Fibroblast of peridontal ligament (primary cell): ENCODE measurements at regions not wholly inside any gene's neighbourhood (a gene's known extent, or its start where the extent isn't known, plus 50 kb on each side); places are given as distances from the start of the nearest gene placed in this dataset.

Experiments
- DNase-seq: peaks from one replicate; pipeline ENCODE4 v3.0.0-alpha.2; 2010; ENCODE audit errors: extremely low read depth

- no peak for DNase-seq
Measured at GRCh38 chr11:129291546-129291945, 84.1 kb upstream of the BARX2 start.

- no peak for DNase-seq
Measured at GRCh38 chr11:129290966-129291365, 84.7 kb upstream of the BARX2 start.

GRCh38 chr11:129289350-129290040 lies 86.2 kb upstream of the BARX2 start:
- no peak for DNase-seq

GRCh38 chr11:129287920-129288319 lies 87.7 kb upstream of the BARX2 start:
- no peak for DNase-seq

GRCh38 chr11:129286813-129287212 lies 88.8 kb upstream of the BARX2 start:
- DNase-seq: no peak

- DNase-seq: no peak
Measured at GRCh38 chr11:129285402-129285786, 90.3 kb upstream of the BARX2 start.

GRCh38 chr11:129283141-129283540 lies 91.0 kb upstream of the ARHGAP32 start:
- no peak for DNase-seq

- DNase-seq: no peak
Measured at GRCh38 chr11:129282634-129283033, 90.5 kb upstream of the ARHGAP32 start.

GRCh38 chr11:129281471-129282415 lies 89.6 kb upstream of the ARHGAP32 start:
- no peak for DNase-seq

- DNase-seq: peak; percentile 12
Measured at GRCh38 chr11:129280027-129280811, 88.1 kb upstream of the ARHGAP32 start.

- DNase-seq: peak; percentile 59
Measured at GRCh38 chr11:129279326-129280026, 87.4 kb upstream of the ARHGAP32 start.

- no peak for DNase-seq
Measured at GRCh38 chr11:129278586-129279319, 86.6 kb upstream of the ARHGAP32 start.

GRCh38 chr11:129277198-129277843 lies 85.2 kb upstream of the ARHGAP32 start:
- no peak for DNase-seq

GRCh38 chr11:129275828-129276227 lies 83.7 kb upstream of the ARHGAP32 start:
- DNase-seq: no peak

- no peak for DNase-seq
Measured at GRCh38 chr11:129273944-129274711, 82.0 kb upstream of the ARHGAP32 start.

- no peak for DNase-seq
Measured at GRCh38 chr11:129273322-129273721, 81.2 kb upstream of the ARHGAP32 start.

GRCh38 chr11:129271030-129271429 lies 78.9 kb upstream of the ARHGAP32 start:
- no peak for DNase-seq

- no peak for DNase-seq
Measured at GRCh38 chr11:129270446-129270845, 78.3 kb upstream of the ARHGAP32 start.

- DNase-seq: no peak
Measured at GRCh38 chr11:129268371-129268770, 76.2 kb upstream of the ARHGAP32 start.

- no peak for DNase-seq
Measured at GRCh38 chr11:129267716-129268115, 75.6 kb upstream of the ARHGAP32 start.
